ENCODE measurements at regions not wholly inside any gene's neighbourhood (a gene's known extent, or its start where the extent isn't known, plus 50 kb on each side); places are given as distances from the start of the nearest gene placed in this dataset.

GRCh38 chr4:159445692-159446091 is 342.8 kb downstream of the RAPGEF2 start:
- no peak for DNase-seq

- peak; percentile 80 for DNase-seq
These were observed 343.5 kb downstream of the RAPGEF2 start for GRCh38 chr4:159446266-159446976.

DNA sequence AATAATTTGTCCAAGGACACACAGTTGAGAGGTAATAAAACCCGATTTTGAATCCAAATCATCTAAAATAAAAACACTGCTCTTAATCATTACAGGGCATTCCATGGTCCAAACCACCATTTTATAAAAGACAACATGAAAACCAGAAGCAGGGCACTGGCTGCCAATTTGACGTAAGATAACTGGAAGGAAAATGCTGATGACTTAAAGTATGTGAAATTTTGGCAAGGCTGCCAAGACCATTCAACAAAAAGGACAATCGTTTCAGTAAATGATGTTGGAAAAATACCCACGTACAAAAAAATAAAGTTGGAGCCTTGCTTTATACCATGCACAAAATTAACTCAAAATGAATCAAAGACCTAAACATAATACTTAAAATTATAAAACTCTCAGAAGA is 344.4 kb downstream of the RAPGEF2 start:
- no peak for DNase-seq

DNA sequence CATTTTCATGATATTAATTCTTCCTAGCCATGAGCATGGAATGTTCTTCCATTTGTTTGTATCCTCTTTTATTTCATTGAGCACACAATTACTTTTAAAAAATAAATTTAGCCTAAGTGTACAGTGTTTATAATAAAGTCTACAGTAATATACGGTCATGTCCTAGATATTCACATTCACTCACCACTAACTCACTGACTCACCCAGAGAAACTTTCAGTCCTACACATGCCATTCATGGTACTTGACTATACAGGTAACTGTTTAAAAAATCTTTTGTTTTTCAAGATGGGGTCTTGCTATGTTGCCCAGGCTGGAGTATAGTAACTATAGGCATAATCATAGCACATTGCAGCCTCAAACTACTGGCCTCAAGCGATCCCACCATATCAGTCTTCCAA is 348.1 kb downstream of the RAPGEF2 start:
- DNase-seq = no peak

DNA sequence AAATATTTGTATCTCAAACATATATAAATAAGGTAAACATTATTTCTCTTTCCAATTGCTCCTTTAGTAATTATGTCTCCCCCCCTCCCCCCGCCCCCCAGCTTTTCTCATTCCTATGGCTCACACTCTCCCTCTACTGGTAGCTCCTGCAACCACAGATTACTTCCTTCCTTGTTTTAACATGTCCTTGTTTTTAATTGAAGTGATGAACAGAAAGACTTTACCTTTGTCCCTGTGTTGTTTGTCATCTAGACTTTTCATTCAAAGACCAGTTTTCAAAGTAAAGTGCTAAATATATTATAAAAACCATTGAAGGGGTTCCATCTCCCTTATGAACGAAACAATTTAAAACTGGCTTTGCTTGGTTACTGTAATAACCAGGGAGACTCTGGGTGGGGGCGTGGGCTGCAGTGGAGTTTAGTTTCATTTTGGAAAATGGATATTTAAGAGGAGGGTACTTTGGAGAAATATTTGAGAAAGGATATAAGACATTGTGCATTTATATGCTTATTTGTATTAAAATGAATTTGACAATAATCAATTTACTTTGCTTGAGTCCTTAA is 352.9 kb downstream of the RAPGEF2 start:
- peak; percentile 50 for DNase-seq

DNA sequence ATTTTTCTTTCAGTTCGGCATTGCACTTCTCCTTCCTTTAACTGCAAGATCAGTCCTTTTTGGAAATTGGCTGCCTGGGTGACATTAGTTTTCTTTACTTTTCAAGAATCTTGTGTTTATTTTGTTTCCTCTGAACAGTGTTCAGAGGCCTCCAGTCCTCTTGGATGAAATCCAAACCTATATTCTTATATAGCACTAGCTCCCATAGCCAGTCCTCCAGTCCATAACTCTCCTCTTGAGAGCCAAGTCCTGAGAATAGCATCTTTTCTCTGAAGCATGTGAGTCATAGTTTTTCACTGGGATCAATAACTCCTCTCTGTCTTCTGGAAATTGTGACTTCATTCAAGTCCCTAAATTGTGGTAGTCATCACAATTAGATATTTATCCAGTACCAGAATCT is 357.5 kb downstream of the RAPGEF2 start:
- no peak for DNase-seq

- no peak for DNase-seq
These were observed 360.4 kb downstream of the RAPGEF2 start for GRCh38 chr4:159463235-159463634.

DNA sequence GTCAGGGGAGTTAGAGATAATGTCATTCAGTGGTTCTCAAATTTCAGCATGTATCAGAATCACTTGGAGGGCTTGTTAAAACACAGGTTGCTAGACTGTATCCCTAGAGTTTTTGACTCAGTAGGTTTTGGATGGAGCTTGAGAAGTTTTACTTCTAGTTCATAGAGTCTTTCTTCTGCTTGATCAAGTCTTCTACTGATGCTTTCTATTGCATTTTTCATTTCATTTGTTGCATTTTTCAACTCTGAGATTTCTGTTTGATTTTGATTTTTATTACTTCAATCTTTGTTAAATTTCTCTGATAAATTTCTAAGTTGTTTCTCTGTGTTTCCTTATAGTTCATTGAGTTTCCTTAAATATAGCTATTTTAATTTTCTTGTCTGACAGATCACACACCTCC is 361.4 kb downstream of the RAPGEF2 start:
- no peak for DNase-seq

GRCh38 chr4:159476886-159477285 is 374.0 kb downstream of the RAPGEF2 start:
- no peak for DNase-seq

- no peak for DNase-seq
These were observed 377.9 kb downstream of the RAPGEF2 start for GRCh38 chr4:159480826-159481225.

DNA sequence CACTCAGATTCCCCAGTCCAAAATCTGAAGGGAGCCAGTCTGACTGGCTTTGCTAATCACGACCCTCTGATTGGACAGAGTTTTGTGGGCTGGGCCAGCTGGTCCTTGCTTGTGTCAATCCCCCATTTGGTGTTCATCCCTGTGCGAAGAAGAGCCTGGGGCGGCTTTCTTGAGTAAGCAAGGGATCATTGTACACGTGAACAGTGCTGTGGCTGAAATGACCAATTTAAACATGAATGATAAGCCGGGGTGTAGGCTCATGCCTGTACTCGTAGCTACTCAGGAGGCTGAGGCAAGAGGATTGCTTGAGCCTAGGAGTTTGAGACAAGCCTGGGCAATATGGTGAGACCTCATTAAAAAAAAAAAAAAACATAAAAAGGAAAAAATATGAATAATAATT is 379.1 kb downstream of the RAPGEF2 start:
- DNase-seq = no peak

DNA sequence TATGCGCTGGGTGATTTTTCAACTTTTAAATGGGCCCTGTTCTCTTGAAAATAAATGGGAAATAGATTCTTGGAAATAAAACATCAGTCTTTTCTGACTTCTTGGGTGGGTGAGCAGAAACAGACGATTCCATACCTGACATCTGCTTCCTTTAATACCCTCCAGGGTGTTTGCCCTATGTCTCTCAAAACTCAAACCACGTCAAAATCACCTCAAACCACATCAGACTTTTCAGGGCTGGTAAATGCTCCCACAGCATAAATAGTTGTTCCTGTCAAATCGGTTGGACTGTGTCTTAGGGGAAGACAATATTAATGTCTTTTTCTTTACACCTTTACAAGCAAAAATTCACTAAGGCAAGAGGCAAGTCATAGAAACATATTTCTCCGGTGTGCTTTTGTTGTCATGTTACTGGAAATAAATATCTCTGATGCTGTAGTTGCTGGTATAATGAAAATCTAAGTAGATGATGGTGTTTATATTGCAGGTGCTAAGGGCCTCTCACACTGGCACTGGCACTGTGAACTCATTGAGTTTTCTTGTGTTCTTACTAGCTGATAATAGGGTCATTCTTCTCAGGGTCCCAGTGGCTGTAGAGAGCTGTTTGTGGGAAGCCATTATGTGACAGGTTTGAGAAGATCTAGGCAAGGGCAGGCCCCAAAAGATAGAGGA is 380.4 kb downstream of the RAPGEF2 start:
- no peak for DNase-seq

DNA sequence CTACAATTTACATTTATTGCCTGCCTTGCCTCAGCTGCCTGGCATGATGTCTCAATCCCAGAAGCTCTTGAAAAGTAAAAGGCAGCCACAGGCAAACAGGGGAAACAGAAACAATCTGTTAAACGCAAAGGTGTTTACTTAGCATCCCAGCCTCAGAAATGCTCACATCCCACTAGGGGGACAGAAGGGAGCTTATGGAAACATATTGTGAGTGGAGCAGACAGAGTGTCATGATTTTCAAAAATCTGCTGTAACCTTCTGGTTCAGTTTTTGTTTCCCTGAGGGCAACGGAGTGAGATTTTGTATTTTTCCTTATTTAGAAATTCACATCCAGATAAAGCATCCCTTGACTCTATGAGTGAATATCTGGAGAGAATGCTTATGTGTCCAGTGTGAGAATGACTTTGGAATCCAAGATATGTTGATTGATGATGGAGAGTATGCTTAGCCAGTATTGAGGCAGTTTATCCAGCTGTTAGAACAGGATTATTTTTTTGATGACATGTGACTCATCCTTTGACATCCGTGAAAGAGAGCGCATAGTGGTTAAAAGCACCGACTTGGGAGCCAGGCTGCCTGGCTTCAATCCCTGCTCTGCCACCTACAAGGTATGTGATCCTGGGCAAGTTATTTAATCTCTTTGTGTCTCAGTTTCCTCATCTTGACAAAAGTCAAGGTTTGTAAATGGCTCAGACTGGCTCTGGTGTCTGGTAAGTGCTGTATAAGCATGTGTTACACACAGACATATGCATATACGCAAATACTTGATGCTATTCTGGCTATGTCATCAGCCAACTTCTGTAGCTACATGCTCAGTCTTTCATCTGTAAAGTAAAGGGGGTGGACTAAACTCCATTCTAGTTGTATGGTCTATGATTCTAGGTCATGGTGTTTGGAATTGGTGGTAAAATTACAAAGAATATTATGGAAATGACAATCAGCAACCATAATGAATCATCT is 381.2 kb downstream of the RAPGEF2 start:
- no peak for DNase-seq

GRCh38 chr4:159484864-159485263 is 382.0 kb downstream of the RAPGEF2 start:
- DNase-seq = no peak

GRCh38 chr4:159487284-159487747 is 384.4 kb downstream of the RAPGEF2 start:
- DNase-seq = peak; percentile 65

- DNase-seq = no peak
These were observed 386.8 kb downstream of the RAPGEF2 start for GRCh38 chr4:159489646-159490045.

GRCh38 chr4:159495515-159496236 is 392.8 kb downstream of the RAPGEF2 start:
- DNase-seq = no peak

- DNase-seq = no peak
These were observed 393.4 kb downstream of the RAPGEF2 start for GRCh38 chr4:159496248-159496647.

GRCh38 chr4:159497936-159498335 is 395.1 kb downstream of the RAPGEF2 start:
- DNase-seq = no peak

DNA sequence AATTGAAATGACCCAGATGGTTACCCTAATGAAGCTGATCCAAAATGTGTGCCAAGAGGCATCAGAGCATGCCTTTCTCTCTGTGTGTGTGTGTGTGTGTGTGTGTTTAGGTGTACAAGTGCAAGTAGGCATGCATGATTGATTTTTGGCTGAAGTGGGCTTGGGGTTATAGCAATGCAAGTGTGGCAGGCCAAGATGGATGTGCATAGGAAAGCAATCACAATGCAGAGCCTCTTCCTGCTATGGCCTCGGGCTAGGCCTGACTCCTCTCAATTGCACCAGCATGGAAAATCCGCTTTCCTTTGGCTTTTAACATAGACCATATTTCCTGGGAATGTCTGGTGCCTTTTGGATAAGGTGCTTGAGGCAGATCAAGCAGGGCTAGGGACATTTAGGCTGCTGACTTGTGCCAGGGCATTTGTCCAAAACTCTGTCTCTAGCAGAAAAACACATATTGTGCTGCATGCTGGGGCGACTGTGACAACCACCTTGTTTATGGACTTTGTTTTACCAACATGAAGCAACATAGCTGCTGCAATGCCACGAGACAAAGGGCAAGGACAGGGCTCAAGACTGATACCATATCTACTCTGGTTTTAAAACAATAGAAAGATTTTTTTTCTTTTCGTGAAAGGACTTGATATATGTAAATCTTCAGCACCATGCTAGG is 395.7 kb downstream of the RAPGEF2 start:
- DNase-seq = no peak

DNA sequence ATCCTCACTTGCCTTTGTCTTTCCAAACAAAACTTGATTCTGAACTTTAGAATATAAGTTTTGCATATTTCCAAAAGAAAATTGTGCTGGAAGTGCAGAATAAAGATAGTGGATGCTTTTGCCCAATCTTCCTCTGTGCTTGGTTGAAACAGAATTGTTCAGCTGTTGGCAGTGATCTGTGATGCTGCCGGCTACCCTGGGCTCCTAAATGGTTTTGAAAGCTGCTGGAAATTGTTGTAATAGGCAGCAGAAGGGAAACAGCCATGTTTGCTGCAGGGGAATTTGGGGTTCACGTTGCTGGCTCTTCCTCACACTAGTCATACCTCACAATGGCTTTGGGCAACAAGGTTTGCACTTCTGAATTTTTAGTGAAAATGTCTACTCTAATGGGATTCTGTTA is 398.0 kb downstream of the RAPGEF2 start:
- no peak for DNase-seq

All from suppressor macrophage treated with lipopolysaccharide for 4 hours (primary cell).